ENCODE measurements at regions not wholly inside any gene's neighbourhood (a gene's known extent, or its start where the extent isn't known, plus 50 kb on each side); places are given as distances from the start of the nearest gene placed in this dataset.

DNA sequence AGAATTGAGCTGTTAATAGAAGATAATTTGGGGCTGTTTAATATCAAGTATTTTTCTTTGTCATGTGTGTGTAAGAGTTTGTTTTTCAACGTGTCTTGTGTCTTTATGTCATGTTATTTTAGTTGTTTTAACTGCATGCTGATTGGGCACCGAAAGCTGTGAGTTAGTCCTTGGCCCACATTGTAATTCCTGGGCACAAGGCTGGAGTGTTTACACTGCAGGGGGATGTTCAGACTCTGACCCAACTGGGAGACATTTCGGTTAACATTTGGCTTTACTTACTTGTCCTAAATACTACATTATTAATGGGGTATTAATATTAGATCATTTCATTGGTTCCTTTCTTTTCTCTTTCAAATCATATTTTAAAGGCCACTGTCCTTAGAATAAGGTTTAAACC, 381.0 kb downstream of the OSR1 start:
- no peaks in the 10 kb centered on the region for H3K4me1 ChIP-seq (ENCODE audit: insufficient read depth)
- intact Hi-C loops (cut with DNase I), result no loop called here
- no peak for DNase-seq

DNA sequence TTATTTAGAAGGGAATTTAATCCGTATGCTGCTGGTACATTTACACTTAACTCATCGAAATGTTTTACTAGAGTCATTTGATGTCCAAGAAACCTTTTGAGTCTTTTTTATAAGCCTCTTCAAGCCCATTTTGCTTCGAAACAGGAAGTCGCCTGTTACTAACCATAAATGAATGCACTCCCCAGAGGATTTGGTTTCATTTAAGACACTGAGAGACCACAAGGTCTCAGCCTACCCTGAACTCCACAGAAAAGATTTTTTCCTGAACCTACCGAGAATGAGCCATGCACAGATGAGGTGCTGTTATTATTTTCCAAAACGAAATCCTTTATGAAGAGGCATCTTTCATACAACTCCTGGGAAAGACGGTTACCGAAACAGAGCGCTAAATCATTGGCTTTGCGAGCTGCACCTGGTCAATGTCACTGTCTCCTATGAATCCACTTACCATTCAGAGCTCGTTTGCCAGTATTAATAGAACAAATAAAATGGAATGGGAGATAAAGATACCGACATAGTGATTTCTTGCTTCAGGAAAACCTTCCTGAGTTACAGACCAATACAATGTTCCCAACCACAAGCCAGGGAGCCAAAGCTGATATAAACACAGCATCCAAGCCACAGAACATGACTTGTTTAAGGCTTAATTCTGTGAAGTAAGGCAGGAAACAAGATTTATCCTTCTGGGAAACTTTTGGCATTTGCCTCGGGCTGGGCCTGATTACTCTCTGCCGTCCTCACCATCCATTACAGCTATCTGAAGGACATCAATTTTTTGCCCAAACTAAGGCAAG, 382.1 kb downstream of the OSR1 start:
- Histone ChIP-seq H3K27me3 (no peaks in the 10 kb centered on the region), H3K9me3 (no peaks in the 10 kb centered on the region), H3K27ac (no peak overlapping the region), H3K4me1 (ENCODE audit: insufficient read depth) (no peaks in the 10 kb centered on the region), H3K36me3 (no peaks in the 10 kb centered on the region), H3K4me3 (peak overlapping the region; percentile 13)
- 29 to 45% (median 44%) methylated on average over 14 of the region's 14 CpGs for WGBS, 3 donors
- TF ChIP-seq, protein P1, sequence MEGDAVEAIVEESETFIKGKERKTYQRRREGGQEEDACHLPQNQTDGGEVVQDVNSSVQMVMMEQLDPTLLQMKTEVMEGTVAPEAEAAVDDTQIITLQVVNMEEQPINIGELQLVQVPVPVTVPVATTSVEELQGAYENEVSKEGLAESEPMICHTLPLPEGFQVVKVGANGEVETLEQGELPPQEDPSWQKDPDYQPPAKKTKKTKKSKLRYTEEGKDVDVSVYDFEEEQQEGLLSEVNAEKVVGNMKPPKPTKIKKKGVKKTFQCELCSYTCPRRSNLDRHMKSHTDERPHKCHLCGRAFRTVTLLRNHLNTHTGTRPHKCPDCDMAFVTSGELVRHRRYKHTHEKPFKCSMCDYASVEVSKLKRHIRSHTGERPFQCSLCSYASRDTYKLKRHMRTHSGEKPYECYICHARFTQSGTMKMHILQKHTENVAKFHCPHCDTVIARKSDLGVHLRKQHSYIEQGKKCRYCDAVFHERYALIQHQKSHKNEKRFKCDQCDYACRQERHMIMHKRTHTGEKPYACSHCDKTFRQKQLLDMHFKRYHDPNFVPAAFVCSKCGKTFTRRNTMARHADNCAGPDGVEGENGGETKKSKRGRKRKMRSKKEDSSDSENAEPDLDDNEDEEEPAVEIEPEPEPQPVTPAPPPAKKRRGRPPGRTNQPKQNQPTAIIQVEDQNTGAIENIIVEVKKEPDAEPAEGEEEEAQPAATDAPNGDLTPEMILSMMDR (IDR thresholded peaks at IDR 0.05), result no peak
- no peak for TF ChIP-seq POLR2A (IDR thresholded peaks at IDR 0.05)
- no peak for TF ChIP-seq EP300 (IDR thresholded peaks at IDR 0.05)
- DNase-seq, result no peak
- intact Hi-C loops (cut with DNase I), result no loop called here

More for the DNA sequence above, 381.0 kb downstream of the OSR1 start:
- no peak overlapping the region for H3K4me3 ChIP-seq
- no peak overlapping the region for H3K27ac ChIP-seq
- H3K36me3 ChIP-seq, result no peaks in the 10 kb centered on the region
- WGBS, 3 donors, result 75 to 83% (median 76%) methylated on average over 3 of the region's 3 CpGs
- no peaks in the 10 kb centered on the region for H3K9me3 ChIP-seq
- TF ChIP-seq EP300 (IDR thresholded peaks at IDR 0.05), result no peak
- no peak for TF ChIP-seq POLR2A (IDR thresholded peaks at IDR 0.05)
- TF ChIP-seq, protein P1 (IDR thresholded peaks at IDR 0.05), result no peak
- no peaks in the 10 kb centered on the region for H3K27me3 ChIP-seq

GRCh38 chr2:18975506-18976167, 382.8 kb downstream of the OSR1 start:
- Histone ChIP-seq H3K4me1 (ENCODE audit: insufficient read depth) (no peaks in the 10 kb centered on the region), H3K27me3 (no peaks in the 10 kb centered on the region), H3K4me3 (peak overlapping the region; percentile 13), H3K36me3 (no peaks in the 10 kb centered on the region), H3K27ac (no peak overlapping the region), H3K9me3 (no peaks in the 10 kb centered on the region)
- no peak for DNase-seq
- intact Hi-C loops (cut with DNase I), result no loop called here
- no peak for TF ChIP-seq EP300 (IDR thresholded peaks at IDR 0.05)
- no peak for TF ChIP-seq POLR2A (IDR thresholded peaks at IDR 0.05)
- TF ChIP-seq, protein P1 (IDR thresholded peaks at IDR 0.05), result no peak
- 47 to 59% (median 57%) methylated on average over 9 of the region's 9 CpGs for WGBS, 3 donors

- no peak overlapping the region for H3K27ac ChIP-seq
- no peaks in the 10 kb centered on the region for H3K27me3 ChIP-seq
- no peaks in the 10 kb centered on the region for H3K36me3 ChIP-seq
- intact Hi-C loops (cut with DNase I), result no loop called here
- no peaks in the 10 kb centered on the region for H3K9me3 ChIP-seq
- H3K4me1 ChIP-seq (ENCODE audit: insufficient read depth), result no peaks in the 10 kb centered on the region
- TF ChIP-seq EP300 (IDR thresholded peaks at IDR 0.05) (no peak), POLR2A (IDR thresholded peaks at IDR 0.05) (no peak)
- TF ChIP-seq, protein P1 (IDR thresholded peaks at IDR 0.05), result no peak
- no peak for DNase-seq
- H3K4me3 ChIP-seq, result no peak overlapping the region
Observed at GRCh38 chr2:18971628-18972027, 382.3 kb upstream of the NT5C1B start.

Data from ovary (tissue), 7 donors.